ENCODE measurements at regions not wholly inside any gene's neighbourhood (a gene's known extent, or its start where the extent isn't known, plus 50 kb on each side); places are given as distances from the start of the nearest gene placed in this dataset.

DNA sequence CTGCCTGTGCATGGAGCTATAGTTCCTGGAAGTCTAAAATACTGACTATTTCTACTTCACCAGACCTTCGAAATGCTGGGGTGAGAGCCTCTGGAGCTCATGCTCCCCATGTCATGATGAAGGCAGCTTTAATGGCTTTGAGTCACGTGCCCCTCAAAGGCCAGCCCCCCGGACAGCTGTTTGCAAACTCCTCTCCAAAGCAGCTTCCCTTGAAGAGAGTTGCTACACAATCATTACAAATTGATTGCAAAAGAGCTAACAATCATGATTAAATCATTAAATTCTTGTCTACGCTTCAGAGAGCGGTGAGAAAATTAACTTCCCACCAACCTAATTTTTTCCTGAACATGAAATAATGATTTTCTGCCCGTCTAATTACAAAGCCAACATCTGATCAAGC is 134.8 kb upstream of the IRX6 start:
- TF ChIP-seq CTCF (conservative IDR thresholded peaks at IDR 0.05) (no peak), ZFX (IDR thresholded peaks at IDR 0.05) (no peak)
